Naive B cell (primary cell): ENCODE measurements at regions not wholly inside any gene's neighbourhood (a gene's known extent, or its start where the extent isn't known, plus 50 kb on each side); places are given as distances from the start of the nearest gene placed in this dataset.

Experiments
- ATAC-seq, 2 donors: fragments of 150-1000 bp; cut with Tn5 transposase; 2 replicates each; pipeline ENCODE4 v1.10.0; 2021; ENCODE audit warnings: low read depth in 2 of 2, mild to moderate bottlenecking in 2 of 2, moderate library complexity in 2 of 2
- DNase-seq: peaks from one replicate; pipeline ENCODE4 v3.0.0; 2022
- H3K27ac Mint-ChIP-seq, 6 donors: one replicate each; pipeline ENCODE4 v1.8.0; 2020 to 2022; ENCODE audit warnings: mild to moderate bottlenecking in 6 of 6, mixed read lengths in 6 of 6, moderate library complexity in 5 of 6, inconsistent platforms in 2 of 6
- H3K27me3 Mint-ChIP-seq, 3 donors: one replicate each; pipeline ENCODE4 v1.8.0; 2021 to 2022; ENCODE audit warnings: mixed read lengths in 3 of 3, mild to moderate bottlenecking in 1 of 3
- H3K36me3 Mint-ChIP-seq, 2 donors: one replicate each; pipeline ENCODE4 v1.8.0; 2020 to 2022; ENCODE audit warnings: mixed read lengths in 2 of 2, inconsistent platforms in 1 of 2, mild to moderate bottlenecking in 1 of 2
- H3K4me1 Mint-ChIP-seq, 3 donors: one replicate each; pipeline ENCODE4 v1.8.0; 2020 to 2022; ENCODE audit warnings: mixed read lengths in 3 of 3, inconsistent platforms in 1 of 3, mild to moderate bottlenecking in 1 of 3, moderate library complexity in 1 of 3
- H3K4me3 Mint-ChIP-seq, 8 donors: one replicate each; pipeline ENCODE4 v1.8.0; 2020 to 2022; ENCODE audit warnings: mild to moderate bottlenecking in 8 of 8, mixed read lengths in 8 of 8, moderate library complexity in 8 of 8, inconsistent platforms in 2 of 8
- H3K9me3 Mint-ChIP-seq, 7 donors: one replicate each; pipeline ENCODE4 v1.8.0; 2020 to 2022; ENCODE audit warnings: mixed read lengths in 7 of 7, mild to moderate bottlenecking in 5 of 7, inconsistent platforms in 2 of 7, moderate library complexity in 1 of 7

- H3K9me3 Mint-ChIP-seq = no peaks in the 10 kb centered on the region
- H3K36me3 Mint-ChIP-seq = no peaks in the 10 kb centered on the region
- ATAC-seq (no peak), DNase-seq (no peak)
- peak overlapping the region; percentile 78 to 91 (median 88) for H3K4me3 Mint-ChIP-seq
- H3K27me3 Mint-ChIP-seq = no peaks in the 10 kb centered on the region
- peak overlapping the region; percentile 5 to 84 (median 47) for H3K27ac Mint-ChIP-seq
- peaks cover 9 to 28% (median 18%) of the 10 kb centered on the region in 3 donors for H3K4me1 Mint-ChIP-seq
Measured at GRCh38 chr1:58902830-58903513, 119.1 kb upstream of the JUN start.

GRCh38 chr1:58903514-58904298 is 119.9 kb upstream of the JUN start:
- ATAC-seq (peak; percentile 75 to 82), DNase-seq (peak; percentile 60)
- no peaks in the 10 kb centered on the region for H3K27me3 Mint-ChIP-seq
- H3K36me3 Mint-ChIP-seq = no peaks in the 10 kb centered on the region
- peaks cover 9 to 28% (median 18%) of the 10 kb centered on the region in 3 donors for H3K4me1 Mint-ChIP-seq
- peak overlapping the region; percentile 78 to 91 (median 88) for H3K4me3 Mint-ChIP-seq
- H3K9me3 Mint-ChIP-seq = no peaks in the 10 kb centered on the region
- peak overlapping the region; percentile 18 to 95 (median 84) for H3K27ac Mint-ChIP-seq

- ATAC-seq (no peak), DNase-seq (no peak)
- Mint-ChIP-seq H3K36me3 (no peaks in the 10 kb centered on the region), H3K27me3 (no peaks in the 10 kb centered on the region), H3K4me3 (peak overlapping the region; percentile 78 to 91 (median 88)), H3K9me3 (no peaks in the 10 kb centered on the region), H3K4me1 (peaks cover 9 to 31% (median 22%) of the 10 kb centered on the region in 3 donors), H3K27ac (peak overlapping the region in 5 of 6 donors; percentile 78 to 95 (median 84))
Measured at GRCh38 chr1:58904299-58905125, 120.7 kb upstream of the JUN start.

- Mint-ChIP-seq H3K9me3 (no peaks in the 10 kb centered on the region), H3K27ac (peak overlapping the region in 4 of 6 donors; percentile 34 to 84 (median 54)), H3K4me1 (peaks cover 9 to 37% (median 23%) of the 10 kb centered on the region in 3 donors), H3K36me3 (no peaks in the 10 kb centered on the region), H3K27me3 (no peaks in the 10 kb centered on the region), H3K4me3 (peak overlapping the region in 7 of 8 donors; percentile 30 to 86 (median 52))
- no peak for ATAC-seq
- no peak for DNase-seq
Measured at GRCh38 chr1:58905126-58905490, 121.3 kb upstream of the JUN start.

GRCh38 chr1:58905628-58906221 is 121.9 kb upstream of the JUN start:
- Mint-ChIP-seq H3K36me3 (no peaks in the 10 kb centered on the region), H3K4me1 (peaks cover 12 to 38% (median 25%) of the 10 kb centered on the region in 3 donors), H3K9me3 (no peaks in the 10 kb centered on the region), H3K27ac (peak overlapping the region in 1 of 6 donors; percentile 84), H3K4me3 (peak overlapping the region in 5 of 8 donors; percentile 5 to 65 (median 30)), H3K27me3 (no peaks in the 10 kb centered on the region)
- ATAC-seq (no peak), DNase-seq (no peak)

- H3K36me3 Mint-ChIP-seq = no peaks in the 10 kb centered on the region
- H3K27ac Mint-ChIP-seq = no peak overlapping the region
- H3K9me3 Mint-ChIP-seq = no peaks in the 10 kb centered on the region
- peaks cover 18 to 35% (median 25%) of the 10 kb centered on the region in 3 donors for H3K4me1 Mint-ChIP-seq
- H3K4me3 Mint-ChIP-seq = no peak overlapping the region
- ATAC-seq = no peak
- H3K27me3 Mint-ChIP-seq = no peaks in the 10 kb centered on the region
- no peak for DNase-seq
Measured at GRCh38 chr1:58907398-58907797, 123.6 kb upstream of the JUN start.

GRCh38 chr1:58908561-58909560 is 125.0 kb upstream of the JUN start:
- Mint-ChIP-seq H3K9me3 (peaks cover 0 to 5% (median 0%) of the 10 kb centered on the region in 7 donors), H3K36me3 (peaks cover 4 to 7% of the 10 kb centered on the region in 2 donors), H3K27ac (no peak overlapping the region), H3K4me3 (peak overlapping the region in 1 of 8 donors; percentile 15), H3K4me1 (peaks cover 18 to 25% (median 25%) of the 10 kb centered on the region in 3 donors), H3K27me3 (peaks cover 0 to 11% (median 5%) of the 10 kb centered on the region in 3 donors)
- no peak for ATAC-seq
- DNase-seq = no peak

GRCh38 chr1:58909914-58910681 is 126.3 kb upstream of the JUN start:
- Mint-ChIP-seq H3K36me3 (peaks cover 10 to 16% of the 10 kb centered on the region in 2 donors), H3K9me3 (peaks cover 0 to 17% (median 7%) of the 10 kb centered on the region in 7 donors), H3K27me3 (peaks cover 0 to 11% (median 7%) of the 10 kb centered on the region in 3 donors), H3K4me1 (peaks cover 9 to 18% (median 15%) of the 10 kb centered on the region in 3 donors), H3K27ac (peak overlapping the region in 2 of 6 donors; percentile 44 to 57), H3K4me3 (no peak overlapping the region)
- no peak for ATAC-seq
- no peak for DNase-seq

GRCh38 chr1:58911841-58912499 is 128.1 kb upstream of the JUN start:
- Mint-ChIP-seq H3K4me1 (peaks cover 9 to 18% (median 14%) of the 10 kb centered on the region in 3 donors), H3K4me3 (no peak overlapping the region), H3K27ac (no peak overlapping the region), H3K9me3 (peaks cover 0 to 20% (median 9%) of the 10 kb centered on the region in 7 donors), H3K27me3 (peaks cover 0 to 11% (median 7%) of the 10 kb centered on the region in 3 donors), H3K36me3 (peaks cover 10 to 16% of the 10 kb centered on the region in 2 donors)
- ATAC-seq (no peak), DNase-seq (no peak)

GRCh38 chr1:58914925-58915324 is 131.1 kb upstream of the JUN start:
- H3K4me1 Mint-ChIP-seq = peaks cover 5 to 9% (median 7%) of the 10 kb centered on the region in 3 donors
- H3K27ac Mint-ChIP-seq = no peak overlapping the region
- peaks cover 0 to 11% (median 7%) of the 10 kb centered on the region in 3 donors for H3K27me3 Mint-ChIP-seq
- DNase-seq = no peak
- H3K9me3 Mint-ChIP-seq = peaks cover 0 to 20% (median 9%) of the 10 kb centered on the region in 7 donors
- peaks cover 10 to 16% of the 10 kb centered on the region in 2 donors for H3K36me3 Mint-ChIP-seq
- ATAC-seq = no peak
- no peak overlapping the region for H3K4me3 Mint-ChIP-seq

- DNase-seq (no peak), ATAC-seq (no peak)
- Mint-ChIP-seq H3K9me3 (peaks cover 0 to 20% (median 9%) of the 10 kb centered on the region in 7 donors), H3K27ac (peak overlapping the region in 1 of 6 donors; percentile 85), H3K27me3 (peaks cover 0 to 11% (median 7%) of the 10 kb centered on the region in 3 donors), H3K36me3 (peaks cover 10 to 16% of the 10 kb centered on the region in 2 donors), H3K4me3 (no peak overlapping the region), H3K4me1 (peaks cover 2 to 6% (median 5%) of the 10 kb centered on the region in 3 donors)
Measured at GRCh38 chr1:58917436-58917835, 133.6 kb upstream of the JUN start.
